Suprapubic skin (tissue), 4 donors: ENCODE measurements at regions not wholly inside any gene's neighbourhood (a gene's known extent, or its start where the extent isn't known, plus 50 kb on each side); places are given as distances from the start of the nearest gene placed in this dataset.

Experiments used
- EP300 ChIP-seq: sonication (generic); formaldehyde crosslinking; IDR thresholded peaks from one replicate; pipeline ENCODE4 v1.6.1; 2017; ENCODE audit warnings: antibody characterized with exemption
- POLR2A ChIP-seq, 2 donors: fragments of 450-650 bp; IDR thresholded peaks; one replicate each; pipeline ENCODE4 v1.6.1; 2017; ENCODE audit warnings: antibody characterized with exemption in 2 of 2, mild to moderate bottlenecking in 2 of 2, moderate library complexity in 2 of 2
- POLR2AphosphoS5 ChIP-seq, 3 donors: sonication (generic); formaldehyde crosslinking; IDR thresholded peaks; one replicate each; pipeline ENCODE4 v1.6.1; 2017; ENCODE audit warnings: antibody characterized with exemption in 3 of 3
- TF ChIP-seq, protein P1 (sequence below), 2 donors: fragments of 200-600 bp in 1 of 2; fragments of 450-650 bp in 1 of 2; sonication (generic) in 1 of 2; IDR thresholded peaks; one replicate each; pipeline ENCODE4 v1.5.1; 2016 to 2019; ENCODE audit warnings: antibody characterized with exemption in 2 of 2, mild to moderate bottlenecking in 1 of 2, moderate library complexity in 1 of 2

DNA sequence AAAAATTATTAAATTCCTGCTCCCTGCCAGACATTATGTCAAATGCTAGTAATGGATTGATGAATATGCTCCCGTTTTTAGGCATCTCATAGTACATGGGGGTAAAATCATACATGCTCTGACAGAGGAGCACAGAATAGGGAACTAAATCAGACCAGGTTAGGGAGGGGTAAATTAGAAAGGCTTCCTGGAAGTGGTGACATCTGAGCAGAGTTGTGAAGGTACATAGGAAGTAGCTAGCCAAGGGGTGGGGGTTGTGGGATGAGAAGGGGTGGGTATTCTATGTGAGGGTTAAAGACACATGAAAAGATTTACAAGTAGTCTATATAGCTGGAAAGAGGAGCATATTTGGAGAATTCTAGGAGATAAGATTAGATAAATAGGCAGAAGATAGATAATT is 171.7 kb upstream of the FBXO33 start:
- TF ChIP-seq, protein P1, sequence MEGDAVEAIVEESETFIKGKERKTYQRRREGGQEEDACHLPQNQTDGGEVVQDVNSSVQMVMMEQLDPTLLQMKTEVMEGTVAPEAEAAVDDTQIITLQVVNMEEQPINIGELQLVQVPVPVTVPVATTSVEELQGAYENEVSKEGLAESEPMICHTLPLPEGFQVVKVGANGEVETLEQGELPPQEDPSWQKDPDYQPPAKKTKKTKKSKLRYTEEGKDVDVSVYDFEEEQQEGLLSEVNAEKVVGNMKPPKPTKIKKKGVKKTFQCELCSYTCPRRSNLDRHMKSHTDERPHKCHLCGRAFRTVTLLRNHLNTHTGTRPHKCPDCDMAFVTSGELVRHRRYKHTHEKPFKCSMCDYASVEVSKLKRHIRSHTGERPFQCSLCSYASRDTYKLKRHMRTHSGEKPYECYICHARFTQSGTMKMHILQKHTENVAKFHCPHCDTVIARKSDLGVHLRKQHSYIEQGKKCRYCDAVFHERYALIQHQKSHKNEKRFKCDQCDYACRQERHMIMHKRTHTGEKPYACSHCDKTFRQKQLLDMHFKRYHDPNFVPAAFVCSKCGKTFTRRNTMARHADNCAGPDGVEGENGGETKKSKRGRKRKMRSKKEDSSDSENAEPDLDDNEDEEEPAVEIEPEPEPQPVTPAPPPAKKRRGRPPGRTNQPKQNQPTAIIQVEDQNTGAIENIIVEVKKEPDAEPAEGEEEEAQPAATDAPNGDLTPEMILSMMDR (IDR thresholded peaks at IDR 0.05), result no peak
- TF ChIP-seq POLR2A (IDR thresholded peaks at IDR 0.05), result no peak
- no peak for TF ChIP-seq POLR2AphosphoS5 (IDR thresholded peaks at IDR 0.05)
- TF ChIP-seq EP300, result no peak
